ENCODE measurements at regions not wholly inside any gene's neighbourhood (a gene's known extent, or its start where the extent isn't known, plus 50 kb on each side); places are given as distances from the start of the nearest gene placed in this dataset.
"Not testable (repeated sequence)": the region's sequence is repeated elsewhere in the genome, so short reads cannot be mapped to it uniquely, and the experiment has no call there.

DNA sequence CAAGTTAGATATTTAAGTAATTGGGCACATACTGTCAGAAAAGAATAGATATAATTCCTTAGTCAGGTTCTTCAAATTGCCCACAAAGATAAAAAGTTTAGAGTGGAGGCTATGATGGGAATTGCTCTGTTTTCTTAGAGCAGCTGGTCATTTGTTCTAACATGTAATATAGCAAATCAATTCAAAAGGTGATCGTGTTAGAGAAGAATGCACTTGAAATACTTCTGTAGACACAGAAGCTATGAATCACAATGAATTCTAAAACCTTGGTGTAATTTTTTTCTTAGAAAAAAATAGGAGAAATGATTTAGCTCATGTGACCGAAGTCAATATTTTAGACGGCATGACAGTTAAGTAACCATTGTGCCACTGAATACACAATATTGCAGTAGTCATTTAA lies 918.1 kb upstream of the LRATD1 start:
- no peak for DNase-seq

- DNase-seq: no peak
Observed at GRCh38 chr2:13725945-13726344, 906.6 kb upstream of the LRATD1 start.

DNA sequence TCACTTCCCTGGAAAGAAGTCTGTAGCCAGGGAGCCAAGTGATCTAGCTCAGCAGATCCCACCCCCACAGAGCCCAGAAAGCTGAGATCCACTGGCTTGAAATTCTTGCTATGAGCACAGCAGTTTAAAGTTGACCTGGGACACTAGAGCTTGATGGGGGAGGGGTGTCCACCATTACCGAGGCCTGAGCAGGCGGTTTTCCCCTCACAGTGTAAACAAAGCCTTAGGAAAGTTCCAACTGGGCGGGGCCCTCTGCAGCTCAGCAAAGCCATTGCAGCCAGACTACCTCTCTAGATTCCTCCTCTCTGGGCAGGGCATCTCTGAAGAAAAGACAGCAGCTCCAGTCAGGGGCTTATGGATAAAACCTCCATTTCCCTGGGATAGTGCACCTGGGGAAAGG lies 887.2 kb upstream of the LRATD1 start:
- no peak for DNase-seq

GRCh38 chr2:13751955-13752354 lies 880.6 kb upstream of the LRATD1 start:
- no peak for DNase-seq

DNA sequence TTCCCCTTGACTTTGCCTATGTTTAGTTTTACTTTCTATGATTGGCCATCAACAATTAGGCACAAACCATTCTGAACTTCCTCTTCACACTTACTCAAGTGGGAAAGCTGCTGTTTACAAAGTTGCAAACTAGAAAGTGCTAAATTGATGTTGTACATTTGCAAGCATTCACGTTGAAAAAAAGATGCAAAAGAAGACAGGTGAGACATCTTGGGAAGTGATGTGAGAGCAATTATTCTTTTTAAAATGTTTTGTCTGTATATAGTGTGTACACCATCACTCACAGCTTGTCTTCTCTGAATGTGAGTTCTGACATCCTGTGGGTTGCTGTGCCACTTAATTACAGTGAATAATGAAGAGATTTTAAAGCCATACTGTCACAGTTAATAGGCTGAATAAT lies 874.1 kb upstream of the LRATD1 start:
- no peak for DNase-seq

- DNase-seq: no peak
Observed at GRCh38 chr2:13768274-13768673, 864.2 kb upstream of the LRATD1 start.

DNA sequence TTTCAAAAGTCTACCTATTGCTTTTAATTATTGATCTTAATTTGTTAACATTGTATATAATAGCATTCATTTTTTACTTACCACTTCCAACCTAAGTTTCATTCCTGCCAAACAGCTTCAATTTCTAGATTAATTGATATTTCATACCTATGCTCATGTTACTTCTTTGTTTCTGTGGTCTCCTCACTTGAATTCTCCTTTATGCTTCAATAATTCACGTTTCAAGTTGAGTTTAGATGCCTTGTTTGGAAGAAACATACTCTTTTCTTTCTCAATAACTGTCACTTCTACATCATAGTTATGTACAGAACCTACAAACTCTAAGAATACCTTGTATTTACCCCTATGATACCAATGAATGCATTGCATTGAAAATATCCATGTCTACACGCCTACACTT lies 862.2 kb upstream of the LRATD1 start:
- DNase-seq: no peak

GRCh38 chr2:13779996-13780395 lies 852.5 kb upstream of the LRATD1 start:
- DNase-seq: no peak

DNA sequence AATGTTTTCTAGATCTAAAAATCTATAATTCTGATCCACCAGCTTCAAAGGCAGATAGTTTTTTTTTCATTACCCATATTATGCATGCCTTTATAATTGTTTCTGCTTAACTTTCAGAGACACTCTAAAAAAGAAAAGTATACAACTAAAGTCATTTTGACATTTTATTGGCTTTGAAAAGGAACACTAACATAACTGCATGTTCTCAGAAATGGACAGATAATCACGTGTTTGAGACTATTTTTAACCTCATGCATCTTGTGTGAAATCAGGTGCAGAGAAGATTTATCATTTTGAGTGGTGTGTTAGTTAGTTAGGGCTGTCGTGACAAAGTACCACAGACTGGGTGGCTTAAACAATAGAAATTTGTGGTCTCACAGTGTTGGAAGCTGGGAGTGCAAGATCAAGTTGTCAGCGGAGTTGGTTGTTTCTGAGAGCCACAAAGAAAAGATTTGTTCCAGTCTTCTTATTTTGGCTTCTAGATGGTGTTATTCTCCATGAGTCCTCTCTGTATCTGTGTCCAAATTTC lies 841.4 kb upstream of the LRATD1 start:
- no peak for DNase-seq

DNA sequence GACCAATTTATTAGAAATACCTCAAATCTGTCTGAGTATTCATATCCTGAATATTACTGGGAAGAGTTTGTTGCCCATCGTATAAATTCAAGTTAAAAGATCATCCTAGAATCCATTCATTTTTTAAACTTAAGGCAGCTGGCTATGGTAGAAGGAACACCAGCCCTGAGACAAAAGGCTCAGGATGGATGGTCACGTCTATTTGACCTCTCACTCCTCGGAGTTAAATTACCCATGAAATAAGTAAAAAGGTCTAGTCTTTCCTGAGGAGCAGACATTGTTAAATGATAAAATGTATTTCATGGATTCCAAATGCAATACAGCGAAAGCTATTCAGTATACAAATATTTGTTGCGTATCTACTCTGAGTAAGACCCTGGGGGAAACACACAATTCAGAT lies 826.0 kb upstream of the LRATD1 start:
- DNase-seq: no peak

- no peak for DNase-seq
Observed at GRCh38 chr2:13813236-13813635, 819.3 kb upstream of the LRATD1 start.

GRCh38 chr2:13818002-13818401 lies 814.5 kb upstream of the LRATD1 start:
- DNase-seq: no peak

DNA sequence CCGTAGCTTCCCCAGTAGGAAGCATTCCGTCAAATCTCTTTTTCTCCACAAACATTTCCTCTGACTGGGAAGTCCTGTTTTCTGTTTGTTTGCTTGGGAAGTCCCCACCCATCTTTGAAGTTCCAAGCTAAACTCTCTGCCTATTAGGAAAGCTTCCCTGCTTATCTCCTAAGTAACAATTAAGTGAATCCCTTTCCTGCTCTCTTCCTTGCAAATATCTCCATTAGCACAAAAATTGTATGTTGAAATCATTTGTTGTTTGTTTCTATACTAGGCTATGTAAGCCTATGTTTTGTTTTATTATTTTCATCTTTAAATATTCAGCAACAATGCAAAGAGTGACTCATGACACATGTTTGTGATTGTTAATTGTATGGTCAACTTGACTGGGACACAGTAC lies 812.6 kb upstream of the LRATD1 start:
- no peak for DNase-seq

GRCh38 chr2:13821255-13821880 lies 811.1 kb upstream of the LRATD1 start:
- no peak for DNase-seq

DNA sequence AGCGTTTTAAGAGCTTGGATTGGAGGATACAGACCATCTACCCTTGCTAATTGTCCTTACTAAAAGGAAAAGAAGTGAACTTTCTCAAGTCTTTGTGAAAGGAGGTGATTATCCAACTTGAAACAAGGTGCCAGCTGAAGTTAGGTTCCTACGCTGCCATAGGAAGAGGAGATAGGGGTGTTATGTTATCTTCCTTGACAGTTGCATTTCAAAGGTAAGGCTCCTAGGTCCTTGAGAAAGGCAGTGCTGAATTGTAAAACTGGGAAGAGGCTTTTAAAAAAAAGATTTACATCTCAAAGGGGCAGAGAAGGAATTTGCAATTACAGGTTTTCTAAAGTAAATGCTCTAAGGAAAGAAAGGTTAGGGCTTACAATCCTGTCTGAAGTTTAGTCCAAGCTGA lies 810.2 kb upstream of the LRATD1 start:
- no peak for DNase-seq

- no peak for DNase-seq
Observed at GRCh38 chr2:13826314-13826853, 806.1 kb upstream of the LRATD1 start.

- no peak for DNase-seq
Observed at GRCh38 chr2:13858626-13859025, 773.9 kb upstream of the LRATD1 start.

GRCh38 chr2:13868275-13868674 lies 764.2 kb upstream of the LRATD1 start:
- not testable (repeated sequence) for DNase-seq

GRCh38 chr2:13876491-13877037 lies 756.0 kb upstream of the LRATD1 start:
- no peak for DNase-seq

- DNase-seq: no peak
Observed at GRCh38 chr2:13877571-13877970, 754.9 kb upstream of the LRATD1 start.

GRCh38 chr2:13884291-13884976 lies 748.1 kb upstream of the LRATD1 start:
- DNase-seq: no peak

GRCh38 chr2:13901526-13901925 lies 731.0 kb upstream of the LRATD1 start:
- DNase-seq: no peak

DNA sequence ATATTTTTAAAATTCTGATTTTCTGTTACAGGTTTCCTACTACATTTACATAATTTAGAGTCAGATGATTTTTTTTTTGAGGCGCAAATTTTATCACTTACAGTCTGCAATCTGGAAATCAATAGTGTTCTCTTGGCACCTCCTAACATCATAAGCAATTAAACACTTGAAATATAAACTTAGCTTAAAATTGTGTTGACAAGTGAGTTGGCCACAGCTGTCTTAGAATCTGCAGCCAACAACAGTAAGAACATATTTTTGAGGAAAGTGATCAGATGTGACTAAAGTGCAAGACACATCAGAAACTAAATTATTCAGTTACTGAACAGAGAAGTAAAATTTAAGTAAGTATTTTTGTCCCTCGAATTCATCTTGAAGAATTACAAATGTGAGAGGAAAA lies 726.7 kb upstream of the LRATD1 start:
- no peak for DNase-seq

DNA sequence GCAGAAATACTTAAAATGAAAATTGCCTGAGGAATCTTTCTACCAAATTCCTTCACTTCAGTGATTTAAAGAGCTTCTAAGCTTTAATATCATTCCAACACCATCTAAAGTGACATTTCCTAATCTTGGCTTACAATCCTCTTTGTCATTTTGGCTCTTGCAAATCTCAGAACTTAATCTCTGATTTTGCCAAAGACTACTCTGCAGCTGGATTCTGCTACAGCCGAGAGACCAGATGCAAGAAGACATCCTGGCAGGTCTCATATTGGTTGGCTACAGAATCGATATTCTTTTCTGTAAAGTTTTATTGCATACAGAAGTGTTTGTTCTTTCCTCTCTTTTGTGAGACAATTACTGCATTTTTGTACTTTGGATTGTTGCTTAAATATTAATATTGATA lies 716.5 kb upstream of the LRATD1 start:
- no peak for DNase-seq

All from inflammatory macrophage treated with lipopolysaccharide for 1 hour (primary cell).